Ureter (tissue), 1 donor: ENCODE measurements at regions not wholly inside any gene's neighbourhood (a gene's known extent, or its start where the extent isn't known, plus 50 kb on each side); places are given as distances from the start of the nearest gene placed in this dataset.

Source experiments
- DNase-seq: peaks from one replicate; pipeline ENCODE4 v3.0.0-alpha.2; 2020; ENCODE audit warnings: low spot score
- donor health status: DM: yes; HTN: yes; CAD: no.

DNA sequence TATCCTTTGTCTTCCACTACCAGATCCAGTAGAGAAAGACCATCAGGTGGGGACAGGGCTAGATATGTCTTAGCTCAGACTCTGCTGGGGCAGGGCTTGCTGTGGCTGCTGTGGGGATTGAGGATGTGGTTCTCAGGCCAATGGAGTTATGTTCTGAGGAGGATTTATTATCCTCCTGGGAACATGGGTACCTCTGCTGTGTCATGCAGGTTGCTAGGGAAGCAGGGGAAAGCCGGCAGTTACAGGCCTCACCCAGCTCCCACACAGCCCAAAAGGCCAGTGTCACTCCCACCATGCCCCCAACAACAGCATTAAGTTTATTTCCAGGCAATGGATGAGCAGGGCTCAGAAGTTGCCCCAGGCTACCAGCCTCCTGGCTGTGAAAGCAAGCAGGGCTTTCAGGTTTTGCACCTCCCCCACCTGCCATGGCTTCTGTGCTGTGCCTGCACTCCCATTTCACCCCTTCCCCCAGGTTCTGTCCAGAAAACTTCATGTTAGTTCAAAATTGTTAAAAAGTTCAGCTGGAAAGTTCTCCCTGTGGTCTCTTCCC is 879.9 kb downstream of the ARAP2 start:
- no peak for DNase-seq

DNA sequence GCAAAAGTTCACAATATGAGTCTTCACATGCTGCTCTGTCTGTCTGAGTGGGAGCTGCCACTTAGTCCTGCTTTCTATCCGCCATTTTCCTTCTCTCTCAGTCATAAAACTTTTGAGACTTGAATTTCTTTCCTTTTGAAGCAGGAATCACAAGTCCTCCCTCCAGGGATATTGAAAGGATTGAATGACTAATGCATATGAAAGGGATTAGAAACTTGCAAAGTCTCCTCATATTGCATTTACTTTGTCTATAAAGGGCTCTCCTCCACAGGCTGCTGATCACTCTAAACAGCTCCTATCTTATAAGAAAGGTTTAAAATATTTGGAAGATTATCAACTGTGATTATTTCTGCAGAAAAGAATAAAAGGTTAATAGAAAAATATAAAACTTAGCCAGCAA is 879.1 kb downstream of the ARAP2 start:
- DNase-seq: no peak

DNA sequence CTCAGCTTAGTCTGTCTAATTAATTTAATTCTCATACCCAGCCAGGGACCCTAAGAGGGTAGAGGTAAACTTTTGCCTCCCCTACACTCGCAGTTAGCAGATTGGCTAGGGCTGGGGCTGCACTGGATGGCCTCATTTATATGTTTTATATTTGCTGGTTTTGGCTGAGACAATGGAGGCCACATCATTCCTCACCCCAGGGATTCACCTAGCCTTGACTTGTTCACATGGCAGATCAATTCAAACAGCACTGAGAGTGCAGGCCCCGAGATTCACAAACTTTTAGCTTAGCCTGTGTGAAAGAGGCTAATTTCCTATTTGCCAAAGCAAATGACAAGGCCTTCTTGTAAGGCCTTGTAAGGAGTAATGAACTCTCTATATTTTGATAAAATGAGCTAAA is 844.4 kb downstream of the ARAP2 start:
- no peak for DNase-seq

DNA sequence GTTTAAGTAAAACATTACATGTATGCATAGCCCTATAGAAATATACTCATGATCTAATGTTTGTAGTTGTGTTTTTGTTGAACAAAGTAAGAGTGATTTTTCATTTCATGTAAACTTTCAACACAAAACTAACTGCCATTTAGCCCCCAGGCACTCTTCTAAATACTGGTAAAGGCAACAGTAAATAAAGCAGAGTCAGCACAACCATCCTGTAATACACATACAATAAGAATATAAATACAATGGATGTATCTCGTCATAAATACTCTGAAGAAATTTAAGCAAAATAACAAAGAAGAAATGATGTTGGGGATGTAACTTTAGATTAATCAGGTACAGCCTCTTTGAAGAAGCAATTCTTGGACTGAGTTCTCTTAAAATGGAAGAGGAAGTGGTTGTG is 821.2 kb downstream of the ARAP2 start:
- DNase-seq: no peak

DNA sequence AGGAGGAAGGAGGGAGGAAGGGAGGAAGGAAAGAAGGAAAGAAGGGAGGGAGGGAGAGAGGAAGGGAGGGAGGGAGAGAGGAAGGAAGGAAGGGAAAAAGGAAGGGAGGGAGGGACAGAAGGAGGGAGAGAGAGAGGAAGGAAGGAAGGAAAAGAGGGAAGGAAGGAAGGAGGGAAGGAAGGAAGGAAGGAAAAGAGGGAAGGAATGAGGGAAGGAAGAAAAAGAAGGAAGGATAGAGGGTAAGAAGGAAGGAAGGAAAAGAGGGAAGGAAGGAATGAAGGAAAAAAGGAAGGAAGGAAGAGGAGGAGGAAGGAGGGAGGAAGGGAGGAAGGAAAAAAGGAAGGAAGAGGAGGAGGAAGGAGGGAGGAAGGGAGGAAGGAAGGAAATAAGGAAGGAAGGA is 796.8 kb downstream of the ARAP2 start:
- DNase-seq: no peak

DNA sequence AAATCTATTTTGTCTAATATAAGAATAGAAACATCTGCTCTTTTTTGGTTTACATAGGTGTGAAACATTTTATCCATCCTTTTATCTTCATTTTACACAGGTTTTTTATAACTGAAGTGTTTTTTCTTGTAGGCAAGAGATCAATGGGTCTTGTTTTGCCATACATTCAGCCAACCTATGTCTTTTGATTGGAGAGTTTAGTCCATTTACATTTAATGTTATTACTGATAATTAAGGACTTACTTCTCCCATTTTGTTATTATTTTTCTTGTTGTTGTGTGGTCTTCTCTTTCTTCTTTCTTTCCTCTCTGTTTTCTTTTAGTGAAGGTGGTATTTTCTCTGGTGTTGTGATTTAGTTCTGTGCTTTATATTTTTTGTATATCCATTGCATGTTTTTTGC is 785.3 kb downstream of the ARAP2 start:
- DNase-seq: no peak

DNA sequence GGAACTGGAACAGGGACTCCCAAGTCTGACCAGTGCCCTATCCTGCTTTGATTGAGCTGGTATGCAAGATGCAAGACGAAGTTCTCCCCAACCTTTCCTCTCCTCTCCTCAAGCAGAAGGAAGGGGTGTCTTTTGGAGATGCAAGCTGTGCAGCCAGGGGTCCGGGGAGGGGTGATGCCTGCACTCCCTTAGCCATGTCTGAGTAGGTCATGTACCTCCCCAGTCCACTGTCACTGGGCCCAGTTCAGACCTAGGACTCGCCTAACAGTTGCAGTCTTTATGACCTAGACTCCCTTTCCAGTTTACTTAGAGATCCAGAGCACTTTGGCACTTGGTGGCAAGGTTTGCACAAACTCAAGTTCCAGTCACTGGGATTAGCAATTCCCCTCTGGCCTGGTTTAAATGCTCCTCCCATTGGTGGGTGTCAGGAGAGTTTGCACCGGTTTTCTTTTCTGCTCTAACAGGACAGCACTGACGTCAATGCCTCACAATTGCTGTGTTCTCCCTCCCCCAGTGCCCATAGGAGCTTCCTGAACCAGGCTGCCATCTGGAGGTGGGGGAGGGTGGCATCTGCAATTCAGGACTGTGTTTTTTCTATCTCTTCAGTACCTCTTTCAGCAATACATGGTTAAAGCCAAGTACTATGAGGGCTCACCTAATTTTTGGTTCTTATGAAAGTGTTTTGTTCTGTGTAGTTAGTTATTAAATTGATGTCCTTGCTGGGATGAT is 782.2 kb downstream of the ARAP2 start:
- no peak for DNase-seq

DNA sequence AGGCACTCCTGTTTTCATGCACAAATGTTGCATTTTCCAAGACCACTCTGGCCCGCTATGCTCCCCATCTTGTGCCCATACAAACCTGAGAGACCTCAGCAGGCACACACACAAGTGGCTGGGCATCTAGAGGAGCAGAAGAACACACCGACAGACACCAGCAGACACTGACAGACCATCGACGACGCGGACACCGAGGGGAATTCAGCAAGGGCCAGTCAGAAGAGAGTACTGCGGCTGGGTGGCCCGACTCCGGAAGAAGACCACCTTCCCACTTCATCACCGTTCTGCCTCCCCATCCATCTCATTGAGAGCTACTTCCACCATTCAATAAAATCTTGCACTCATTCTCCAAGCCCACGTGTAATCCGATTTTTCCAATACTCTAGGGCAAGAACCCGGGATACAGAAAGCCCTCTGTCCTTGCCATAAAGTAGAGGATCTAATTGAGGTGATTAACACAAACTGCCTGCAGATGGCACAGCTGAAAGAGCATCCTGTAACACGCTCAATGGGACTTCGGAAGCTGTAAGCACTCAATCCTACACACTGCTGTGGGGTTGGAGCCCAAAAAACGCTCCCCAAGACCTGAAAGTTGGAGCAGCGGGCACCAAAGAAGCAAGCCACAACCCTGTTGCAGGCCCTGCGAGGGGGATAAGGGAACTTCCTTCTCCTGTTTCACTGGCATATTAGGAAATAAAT is 780.9 kb downstream of the ARAP2 start:
- DNase-seq: no peak

DNA sequence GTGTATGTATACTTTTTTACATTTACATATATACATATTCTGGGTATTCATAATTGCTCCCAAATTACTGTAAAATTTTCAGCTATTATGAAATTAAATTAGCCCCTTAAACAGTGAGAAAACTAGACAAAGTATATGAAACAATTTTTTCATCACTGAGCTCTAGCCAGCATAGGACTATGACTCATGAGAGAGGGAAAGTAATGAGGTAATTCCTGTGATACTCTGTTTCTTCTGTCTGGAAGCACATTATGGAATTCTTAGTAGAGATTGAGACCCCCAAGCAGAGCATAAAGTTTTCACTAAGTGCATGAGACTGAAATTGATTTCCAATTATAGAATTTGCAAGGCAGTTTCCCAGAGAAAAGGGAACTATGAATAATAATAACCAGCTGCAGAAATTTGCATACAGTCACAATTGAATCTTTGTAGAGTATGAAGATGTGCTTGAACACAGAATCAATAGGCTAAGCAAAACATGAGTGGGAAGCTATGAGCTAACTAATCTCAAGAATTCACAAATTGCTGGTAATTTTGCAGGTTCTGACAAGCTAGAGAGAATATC is 779.3 kb downstream of the ARAP2 start:
- no peak for DNase-seq

DNA sequence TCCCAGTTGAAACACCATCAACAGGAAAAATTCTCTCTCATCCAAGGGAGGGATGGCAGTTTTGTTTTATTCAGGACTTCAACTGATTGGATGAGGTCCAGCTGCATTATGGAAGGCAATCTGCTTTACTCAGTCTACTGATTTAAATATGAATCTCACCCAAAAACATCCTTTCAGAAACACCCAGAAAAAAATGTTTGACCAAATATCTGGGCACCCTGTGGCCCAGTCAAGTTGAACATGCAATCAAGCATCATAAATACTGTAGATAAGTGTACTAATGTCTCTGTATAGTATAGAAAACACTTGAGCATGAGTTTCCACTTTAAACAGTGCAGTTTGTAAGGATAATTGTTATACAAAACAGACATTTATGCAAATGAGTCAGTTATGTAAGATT is 753.2 kb downstream of the ARAP2 start:
- no peak for DNase-seq

DNA sequence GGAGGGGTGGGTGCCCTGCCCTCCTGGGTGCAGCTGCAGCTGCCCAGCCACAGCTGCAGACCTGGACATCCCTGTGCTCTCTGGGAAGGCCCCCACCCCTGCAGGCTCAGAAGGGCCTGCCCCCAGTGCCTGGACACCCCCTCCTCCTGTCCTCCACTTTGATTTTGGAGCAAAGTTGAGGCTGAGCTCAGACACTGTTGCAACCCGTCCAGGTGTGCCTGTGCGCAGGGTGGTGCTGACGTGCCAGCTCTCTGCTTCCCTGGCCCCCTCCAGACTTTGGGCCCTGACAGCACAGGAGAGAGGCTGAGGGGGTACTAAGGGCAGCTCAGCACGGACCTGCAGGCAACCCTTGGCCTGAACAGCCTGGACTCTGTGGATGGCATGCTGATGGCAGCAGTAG is 750.3 kb downstream of the ARAP2 start:
- DNase-seq: no peak

DNA sequence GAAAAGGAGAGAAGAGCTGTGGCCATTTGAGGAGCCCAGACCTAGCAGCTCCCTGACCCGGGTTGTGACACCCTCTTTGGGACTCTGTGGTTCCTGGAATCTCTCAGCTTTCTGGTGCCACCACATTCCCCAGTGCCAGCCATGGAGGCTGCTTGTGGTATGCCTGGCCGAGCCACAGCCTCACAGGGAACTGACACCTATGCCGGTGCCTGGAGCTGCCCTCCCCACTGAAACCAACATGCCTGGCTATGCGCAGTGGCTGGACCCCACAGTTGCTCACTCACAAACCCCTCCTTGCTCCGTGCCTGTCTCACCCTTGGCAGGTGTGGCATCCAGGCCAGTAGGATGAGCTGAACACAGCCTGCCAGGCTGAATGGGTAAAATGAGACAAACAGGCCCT is 749.4 kb downstream of the ARAP2 start:
- DNase-seq: no peak

DNA sequence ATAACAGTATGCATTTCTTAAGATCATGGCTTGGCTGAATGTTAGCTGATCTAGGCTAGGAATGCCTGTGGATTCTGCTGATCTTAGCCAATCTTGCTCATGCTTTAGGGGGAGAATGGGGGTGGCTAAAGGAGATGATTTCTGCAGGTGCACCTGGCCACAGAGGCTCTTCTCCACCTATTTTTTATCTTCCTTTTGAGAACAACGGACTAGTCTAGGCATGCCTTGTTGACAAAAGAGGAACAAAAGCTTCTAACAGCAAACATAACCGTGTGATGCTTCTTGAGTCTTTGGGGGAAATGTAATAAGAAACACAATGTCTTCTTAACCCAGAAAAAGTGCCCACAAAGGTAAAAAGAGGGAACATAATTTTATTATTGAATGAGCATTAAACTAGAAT is 743.5 kb downstream of the ARAP2 start:
- no peak for DNase-seq

DNA sequence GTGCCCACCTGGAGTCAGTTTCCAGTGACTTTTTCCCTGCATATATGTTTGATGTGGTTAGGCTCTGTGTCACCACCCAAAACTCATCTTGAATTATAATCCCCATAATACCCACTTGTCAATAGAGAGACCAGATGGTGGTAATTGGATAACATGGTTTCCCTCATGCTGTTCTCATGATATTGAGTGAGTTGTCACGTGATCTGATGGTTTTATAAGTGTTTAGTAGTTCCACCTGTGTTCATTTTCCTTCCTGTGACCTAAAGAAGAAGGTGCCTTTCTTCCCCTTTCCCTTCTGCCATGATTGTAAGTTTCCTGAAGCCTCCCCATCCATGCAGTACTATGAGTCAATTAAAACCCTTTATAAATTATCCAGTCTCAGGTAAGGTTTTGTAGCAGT is 740.9 kb downstream of the ARAP2 start:
- DNase-seq: no peak

DNA sequence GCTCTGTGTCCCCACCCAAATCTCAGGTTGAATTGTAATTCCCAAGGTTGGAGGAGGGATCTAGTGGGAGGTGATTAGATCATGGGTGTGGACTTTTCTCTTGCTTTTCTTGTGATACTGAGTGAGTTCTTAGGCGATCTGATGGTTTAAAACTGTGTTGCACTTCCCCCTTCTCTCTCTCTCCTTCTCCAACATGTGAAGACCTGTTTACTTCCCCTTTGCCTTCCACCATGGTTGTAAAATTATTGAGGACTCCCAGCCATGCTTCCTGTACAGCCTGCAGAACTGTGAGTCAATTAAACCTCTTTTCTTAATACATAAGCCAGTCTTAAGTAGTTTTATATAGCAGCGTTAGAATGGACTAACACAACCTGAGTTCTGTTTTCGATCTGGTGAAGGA is 738.2 kb downstream of the ARAP2 start:
- no peak for DNase-seq

DNA sequence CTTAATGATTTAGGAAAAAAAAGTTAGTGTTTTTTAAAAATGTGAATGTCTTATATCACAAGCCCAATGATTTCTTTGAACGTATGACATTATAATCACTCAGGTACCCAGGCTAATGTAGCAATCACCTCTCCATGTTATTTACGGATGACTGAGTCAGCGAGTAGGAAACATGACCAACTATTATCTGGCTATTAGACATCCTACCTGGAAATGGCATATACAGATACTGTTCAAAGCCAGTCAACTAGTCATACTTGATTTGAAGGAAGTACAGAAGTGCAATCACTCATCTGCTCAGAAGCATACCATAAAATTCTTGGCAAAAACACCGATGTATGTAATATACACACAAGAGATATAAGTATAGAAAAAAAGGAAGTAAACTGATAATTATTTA is 732.5 kb downstream of the ARAP2 start:
- no peak for DNase-seq

DNA sequence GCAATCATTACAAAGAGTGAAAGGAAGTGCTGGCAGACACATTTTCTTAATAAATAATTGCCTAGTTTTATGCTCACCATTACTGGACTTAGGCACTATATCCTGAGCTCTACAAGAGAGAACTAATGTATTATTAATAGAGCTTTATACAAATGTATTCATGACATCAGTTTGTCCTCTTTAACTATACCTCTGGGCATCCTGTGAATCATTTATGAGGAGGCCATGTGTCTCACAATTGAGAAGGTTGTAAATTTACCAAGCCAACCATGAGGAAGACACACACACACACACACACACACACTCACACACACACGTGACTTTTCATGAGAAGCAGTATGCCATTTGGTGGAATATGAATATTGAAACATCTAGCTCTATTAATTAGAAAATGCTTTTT is 728.2 kb downstream of the ARAP2 start:
- DNase-seq: no peak

DNA sequence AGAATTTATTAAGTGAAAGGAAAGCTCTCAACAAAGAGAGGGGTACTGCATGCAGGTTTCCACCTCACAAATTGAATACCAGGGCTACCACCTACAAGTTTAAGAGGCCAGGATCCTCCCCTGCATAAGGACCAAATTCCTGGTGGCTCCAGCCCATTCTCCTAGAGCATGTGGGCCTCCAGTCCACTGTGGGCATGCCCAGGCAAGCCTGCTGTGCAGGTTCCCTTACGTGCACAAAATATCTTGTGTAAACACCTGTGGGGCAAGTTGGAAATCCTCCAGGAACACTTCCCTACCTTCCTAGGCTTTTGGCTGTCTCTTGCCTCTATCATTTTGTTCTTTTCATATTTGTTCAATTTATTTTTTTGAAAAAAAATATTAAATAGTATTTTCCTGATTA is 724.3 kb downstream of the ARAP2 start:
- no peak for DNase-seq

DNA sequence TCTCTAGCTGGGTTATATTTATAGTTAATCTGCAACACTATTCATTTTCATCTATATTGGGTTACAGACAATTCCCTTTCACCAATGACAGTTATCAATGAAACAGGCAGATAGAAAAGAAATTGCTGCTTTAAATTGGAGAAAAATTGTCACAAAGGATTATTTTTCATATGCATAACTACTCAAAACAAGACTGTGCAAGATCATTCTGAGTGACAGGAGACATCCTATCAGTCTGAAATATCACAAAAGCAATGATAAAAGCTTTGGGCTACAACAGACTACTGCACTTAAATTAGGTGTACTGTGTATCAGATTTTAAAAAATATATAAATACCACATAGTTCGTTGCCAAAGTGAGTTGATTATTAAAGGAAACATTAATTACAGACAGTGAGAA is 722.6 kb downstream of the ARAP2 start:
- DNase-seq: no peak

DNA sequence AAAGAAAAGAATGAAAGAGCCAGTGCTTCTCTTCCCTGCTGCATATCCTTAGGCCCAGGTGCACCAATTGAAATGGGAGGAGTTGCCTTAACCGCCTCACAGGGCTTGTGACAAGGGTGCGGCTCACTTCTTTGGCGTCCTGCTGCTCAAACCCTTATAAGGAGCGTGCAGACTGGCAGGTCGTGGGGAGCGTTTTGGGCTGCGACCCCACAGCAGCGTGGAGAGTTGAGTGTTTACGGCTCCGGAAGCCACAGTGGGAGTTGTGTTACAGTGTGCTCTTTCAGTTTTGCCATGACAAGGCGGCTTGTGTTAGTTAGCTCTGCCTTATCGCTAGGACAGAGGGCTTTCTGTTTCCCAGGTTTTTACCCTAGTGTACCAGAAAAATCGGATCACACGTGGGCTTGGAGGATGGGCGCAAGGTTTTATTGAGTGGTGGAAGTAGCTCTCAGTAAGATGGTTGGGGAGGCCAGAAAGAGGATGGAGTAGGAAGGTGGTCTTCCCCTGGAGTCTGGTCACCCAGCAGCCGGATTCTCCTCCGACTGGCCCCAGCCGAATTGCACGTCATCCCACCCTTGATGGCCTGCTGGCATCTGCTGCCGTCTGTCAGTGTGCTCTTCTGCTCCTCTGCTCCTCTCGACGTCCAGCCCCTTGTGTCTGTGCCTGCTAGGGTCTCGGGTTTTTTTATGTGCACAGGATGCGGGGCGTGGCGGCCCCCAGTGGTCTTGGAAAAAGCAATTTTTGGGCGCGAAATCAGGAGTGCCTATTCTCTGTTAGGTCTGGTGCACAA is 718.9 kb downstream of the ARAP2 start:
- no peak for DNase-seq

DNA sequence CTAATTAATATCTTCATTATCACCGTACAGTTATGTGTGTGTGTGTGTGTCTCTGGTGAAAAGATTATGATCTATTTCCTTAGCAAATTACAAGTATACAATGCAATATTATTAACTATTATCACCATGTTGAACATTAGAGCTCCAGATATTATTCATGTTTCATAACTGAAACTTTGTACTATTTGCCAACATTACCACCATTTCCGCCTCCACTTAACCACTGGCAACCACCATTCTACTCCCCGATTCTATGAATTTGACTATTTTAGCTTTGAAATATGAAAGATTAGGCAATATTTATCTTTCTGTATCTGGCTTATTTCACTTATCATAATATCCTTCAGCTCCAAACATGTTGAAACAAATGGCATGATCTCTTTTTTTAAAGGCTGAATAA is 717.9 kb downstream of the ARAP2 start:
- no peak for DNase-seq

DNA sequence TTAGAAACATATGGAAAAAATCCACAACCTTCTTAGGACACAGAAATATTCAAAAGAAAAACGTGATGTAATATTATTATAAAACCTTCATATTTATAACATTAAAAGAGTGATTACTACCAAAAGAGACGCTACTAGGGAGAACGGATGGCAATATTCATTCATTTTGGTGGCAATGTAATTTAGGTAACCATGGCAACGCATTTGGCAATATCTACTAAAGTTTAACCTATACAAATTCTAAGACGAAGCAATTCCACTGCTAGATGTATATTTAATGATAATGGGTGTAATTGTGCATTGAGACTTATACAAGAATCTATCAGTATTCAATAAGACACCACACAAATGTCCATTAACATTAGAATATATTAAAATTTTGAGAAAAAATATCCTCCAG is 709.4 kb downstream of the ARAP2 start:
- no peak for DNase-seq
